A549 (cell line): ENCODE measurements at regions not wholly inside any gene's neighbourhood (a gene's known extent, or its start where the extent isn't known, plus 50 kb on each side); places are given as distances from the start of the nearest gene placed in this dataset.

ENCODE experiments used
- BCL3 ChIP-seq: fragments of >200 bp; sonication (Bioruptor Twin); formaldehyde crosslinking; IDR thresholded peaks from 3 replicates; pipeline ENCODE4 v1.6.1; 2016
- CHD4 ChIP-seq: fragments of 200-600 bp; sonication (generic); IDR thresholded peaks from 2 replicates; pipeline ENCODE4 v1.6.1; 2016; ENCODE audit warnings: antibody characterized with exemption, mild to moderate bottlenecking, borderline replicate concordance
- CTCF ChIP-seq: fragments of >200 bp; sonication (Bioruptor Twin); formaldehyde crosslinking; IDR thresholded peaks from 3 replicates; pipeline ENCODE4 v1.5.1; 2016
- EHMT2 ChIP-seq: fragments of 200-600 bp; sonication (generic); IDR thresholded peaks from 2 replicates; pipeline ENCODE4 v1.6.1; 2016; ENCODE audit warnings: antibody characterized with exemption, low read depth, mild to moderate bottlenecking, moderate library complexity
- EP300 ChIP-seq, 2 experiments: fragments of >200 bp; sonication (Bioruptor Twin); formaldehyde crosslinking; IDR thresholded peaks; 2 replicates in 1 of 2; 3 replicates in 1 of 2; pipeline ENCODE4 v1.6.1; 2016 to 2017
- HMGXB4 ChIP-seq: fragments of 250-450 bp; sonication (Bioruptor Pico); IDR thresholded peaks from 2 replicates; pipeline ENCODE4 v1.5.0; 2021; ENCODE audit warnings: mild to moderate bottlenecking, moderate library complexity, borderline replicate concordance
- MAFK ChIP-seq: fragments of 450-650 bp; IDR thresholded peaks from 2 replicates; pipeline ENCODE4 v1.6.1; 2014; ENCODE audit not compliant: partially characterized antibody
- MAZ ChIP-seq: fragments of 150-350 bp; IDR thresholded peaks from 2 replicates; pipeline ENCODE4 v1.6.1; 2014; ENCODE audit warnings: antibody characterized with exemption, low read depth, low read length, borderline replicate concordance
- PHF8 ChIP-seq: fragments of 200-600 bp; sonication (generic); IDR thresholded peaks from 2 replicates; pipeline ENCODE4 v1.6.1; 2016; ENCODE audit warnings: low read depth, mild to moderate bottlenecking, antibody characterized with exemption, moderate library complexity, borderline replicate concordance
- POLR2A ChIP-seq: IDR thresholded peaks from 2 replicates; pipeline ENCODE4 v1.6.1; 2012; ENCODE audit warnings: mild to moderate bottlenecking, low read length
- RARB ChIP-seq: fragments of 250-450 bp; sonication (Bioruptor Pico); IDR thresholded peaks from 2 replicates; pipeline ENCODE4 v1.8.0; 2021; ENCODE audit warnings: mild to moderate bottlenecking, moderate library complexity
- ZSCAN20 ChIP-seq: fragments of 250-450 bp; sonication (Bioruptor Pico); IDR thresholded peaks from 2 replicates; pipeline ENCODE4 v1.8.0; 2022; ENCODE audit warnings: mild to moderate bottlenecking, moderate library complexity
- TF ChIP-seq, protein P1 (sequence below): fragments of 450-650 bp; IDR thresholded peaks from 2 replicates; pipeline ENCODE4 v1.6.1; 2014; ENCODE audit warnings: antibody characterized with exemption

DNA sequence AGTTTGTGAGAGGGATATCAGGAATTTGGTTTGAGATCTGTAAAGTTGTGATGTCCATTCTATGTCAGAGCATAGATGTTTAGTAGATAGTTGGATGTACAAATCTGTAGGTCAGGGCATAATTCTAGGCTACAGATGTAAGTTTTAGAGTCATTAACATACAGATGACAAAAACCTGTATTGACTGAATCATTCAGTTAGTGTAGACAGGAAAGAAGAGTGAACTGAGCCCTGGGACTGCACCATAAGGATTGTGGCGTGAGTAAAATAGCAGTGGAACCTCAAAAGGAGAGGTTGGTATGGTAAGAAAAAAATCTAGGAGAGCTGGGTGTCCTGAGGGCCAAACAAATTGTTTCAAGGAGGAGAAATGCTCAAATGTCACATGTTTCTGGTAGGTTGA, 73.1 kb upstream of the RPRM start:
- TF ChIP-seq PHF8 (no peak), HMGXB4 (CRISPR knock-in tag) (no peak), RARB (no peak), CTCF (no peak), ZSCAN20 (no peak), MAFK (no peak), POLR2A (no peak), MAZ (no peak), BCL3 (no peak), EP300 (IDR thresholded peaks at IDR 0.05) (no peak), CHD4 (no peak), EHMT2 (no peak)
- TF ChIP-seq, protein P1, sequence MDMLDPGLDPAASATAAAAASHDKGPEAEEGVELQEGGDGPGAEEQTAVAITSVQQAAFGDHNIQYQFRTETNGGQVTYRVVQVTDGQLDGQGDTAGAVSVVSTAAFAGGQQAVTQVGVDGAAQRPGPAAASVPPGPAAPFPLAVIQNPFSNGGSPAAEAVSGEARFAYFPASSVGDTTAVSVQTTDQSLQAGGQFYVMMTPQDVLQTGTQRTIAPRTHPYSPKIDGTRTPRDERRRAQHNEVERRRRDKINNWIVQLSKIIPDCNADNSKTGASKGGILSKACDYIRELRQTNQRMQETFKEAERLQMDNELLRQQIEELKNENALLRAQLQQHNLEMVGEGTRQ = no peak
